Mammary epithelial cell (primary cell): ENCODE measurements at regions not wholly inside any gene's neighbourhood (a gene's known extent, or its start where the extent isn't known, plus 50 kb on each side); places are given as distances from the start of the nearest gene placed in this dataset.

Experiments used
- CTCF ChIP-seq, 2 donors: IDR thresholded peaks in 1 of 2; conservative IDR thresholded peaks in 1 of 2; 2 replicates each; pipeline ENCODE4 v1.5.1; 2011 to 2012; ENCODE audit warnings: inconsistent platforms in 2 of 2, low read length in 2 of 2, mild to moderate bottlenecking in 2 of 2, control low read depth in 1 of 2, low read depth in 1 of 2; ENCODE audit not compliant: insufficient read depth in 1 of 2; ENCODE audit errors: extremely low read depth in 1 of 2
- EZH2 ChIP-seq: IDR thresholded peaks from 2 replicates; pipeline ENCODE4 v1.6.1; 2012; ENCODE audit warnings: low read length, inconsistent platforms, borderline replicate concordance

DNA sequence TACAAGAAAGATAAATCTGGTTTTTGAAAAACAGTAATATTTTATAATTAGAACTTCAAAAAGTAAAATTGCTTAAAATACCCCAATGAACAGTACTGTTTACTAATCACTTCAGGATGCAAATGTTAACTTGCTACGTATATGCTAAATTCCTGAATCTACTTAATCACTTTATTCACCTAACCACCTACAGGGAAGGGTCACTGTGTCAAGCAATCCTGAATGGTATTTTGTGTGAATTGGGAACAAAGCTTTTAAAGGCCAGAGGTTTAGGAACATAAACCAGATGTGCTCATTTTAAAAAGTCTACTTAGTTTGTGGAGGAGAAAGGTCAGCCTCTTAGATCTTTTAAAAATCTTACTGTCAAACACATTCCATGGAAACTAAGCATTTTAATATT, 1143.0 kb upstream of the ADGRL2 start:
- TF ChIP-seq CTCF (conservative IDR thresholded peaks at IDR 0.05 in 1 of 2, IDR thresholded peaks at IDR 0.05 in 1 of 2; ENCODE audit: extremely low read depth in 1 of 2, insufficient read depth in 1 of 2, low read depth in 1 of 2, low read length in 2 of 2), result no peak
- TF ChIP-seq EZH2, result no peak
